ENCODE measurements at regions not wholly inside any gene's neighbourhood (a gene's known extent, or its start where the extent isn't known, plus 50 kb on each side); places are given as distances from the start of the nearest gene placed in this dataset.

DNA sequence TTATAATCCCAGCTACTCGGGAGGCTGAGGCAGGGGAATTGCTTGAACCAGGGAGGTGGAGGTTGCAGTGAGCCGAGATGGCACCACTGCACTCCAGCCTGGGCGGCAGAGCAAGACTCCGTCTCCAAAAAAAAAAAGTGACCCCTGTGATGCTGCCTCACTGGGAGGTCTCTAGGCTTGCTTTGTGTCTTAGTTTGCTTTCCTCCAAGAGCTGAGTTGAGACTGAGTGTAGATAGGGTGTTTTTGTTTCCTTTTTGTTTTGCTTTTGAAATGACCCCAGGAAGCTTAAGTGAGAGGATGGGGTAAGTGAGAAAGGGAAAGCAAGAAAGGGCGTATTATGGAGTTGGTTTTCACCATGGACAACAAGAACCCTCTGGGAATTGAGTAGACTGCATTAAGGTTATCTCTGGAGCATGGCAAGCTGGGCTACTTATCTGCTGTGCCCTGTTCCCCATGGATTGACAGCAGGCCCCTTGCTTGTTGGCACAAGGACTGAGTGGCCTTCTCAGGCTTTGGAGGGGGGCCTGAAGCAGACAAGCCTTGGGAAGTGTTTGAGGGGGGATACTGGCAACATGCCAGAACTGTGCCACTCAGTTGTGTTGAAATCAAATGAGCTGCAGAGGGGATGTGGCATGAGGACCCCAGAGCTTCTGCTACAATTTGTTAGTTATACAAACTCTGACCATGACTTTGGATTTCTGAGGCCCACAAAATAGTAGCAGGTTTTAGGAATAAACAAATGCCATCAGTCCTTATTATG, 300.6 kb upstream of the C11orf87 start:
- no peak for DNase-seq (ENCODE audit: extremely low read depth, low read depth)
- TF ChIP-seq, protein P1, sequence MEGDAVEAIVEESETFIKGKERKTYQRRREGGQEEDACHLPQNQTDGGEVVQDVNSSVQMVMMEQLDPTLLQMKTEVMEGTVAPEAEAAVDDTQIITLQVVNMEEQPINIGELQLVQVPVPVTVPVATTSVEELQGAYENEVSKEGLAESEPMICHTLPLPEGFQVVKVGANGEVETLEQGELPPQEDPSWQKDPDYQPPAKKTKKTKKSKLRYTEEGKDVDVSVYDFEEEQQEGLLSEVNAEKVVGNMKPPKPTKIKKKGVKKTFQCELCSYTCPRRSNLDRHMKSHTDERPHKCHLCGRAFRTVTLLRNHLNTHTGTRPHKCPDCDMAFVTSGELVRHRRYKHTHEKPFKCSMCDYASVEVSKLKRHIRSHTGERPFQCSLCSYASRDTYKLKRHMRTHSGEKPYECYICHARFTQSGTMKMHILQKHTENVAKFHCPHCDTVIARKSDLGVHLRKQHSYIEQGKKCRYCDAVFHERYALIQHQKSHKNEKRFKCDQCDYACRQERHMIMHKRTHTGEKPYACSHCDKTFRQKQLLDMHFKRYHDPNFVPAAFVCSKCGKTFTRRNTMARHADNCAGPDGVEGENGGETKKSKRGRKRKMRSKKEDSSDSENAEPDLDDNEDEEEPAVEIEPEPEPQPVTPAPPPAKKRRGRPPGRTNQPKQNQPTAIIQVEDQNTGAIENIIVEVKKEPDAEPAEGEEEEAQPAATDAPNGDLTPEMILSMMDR (IDR thresholded peaks at IDR 0.05; ENCODE audit: low read depth, low read length) = no peak

DNA sequence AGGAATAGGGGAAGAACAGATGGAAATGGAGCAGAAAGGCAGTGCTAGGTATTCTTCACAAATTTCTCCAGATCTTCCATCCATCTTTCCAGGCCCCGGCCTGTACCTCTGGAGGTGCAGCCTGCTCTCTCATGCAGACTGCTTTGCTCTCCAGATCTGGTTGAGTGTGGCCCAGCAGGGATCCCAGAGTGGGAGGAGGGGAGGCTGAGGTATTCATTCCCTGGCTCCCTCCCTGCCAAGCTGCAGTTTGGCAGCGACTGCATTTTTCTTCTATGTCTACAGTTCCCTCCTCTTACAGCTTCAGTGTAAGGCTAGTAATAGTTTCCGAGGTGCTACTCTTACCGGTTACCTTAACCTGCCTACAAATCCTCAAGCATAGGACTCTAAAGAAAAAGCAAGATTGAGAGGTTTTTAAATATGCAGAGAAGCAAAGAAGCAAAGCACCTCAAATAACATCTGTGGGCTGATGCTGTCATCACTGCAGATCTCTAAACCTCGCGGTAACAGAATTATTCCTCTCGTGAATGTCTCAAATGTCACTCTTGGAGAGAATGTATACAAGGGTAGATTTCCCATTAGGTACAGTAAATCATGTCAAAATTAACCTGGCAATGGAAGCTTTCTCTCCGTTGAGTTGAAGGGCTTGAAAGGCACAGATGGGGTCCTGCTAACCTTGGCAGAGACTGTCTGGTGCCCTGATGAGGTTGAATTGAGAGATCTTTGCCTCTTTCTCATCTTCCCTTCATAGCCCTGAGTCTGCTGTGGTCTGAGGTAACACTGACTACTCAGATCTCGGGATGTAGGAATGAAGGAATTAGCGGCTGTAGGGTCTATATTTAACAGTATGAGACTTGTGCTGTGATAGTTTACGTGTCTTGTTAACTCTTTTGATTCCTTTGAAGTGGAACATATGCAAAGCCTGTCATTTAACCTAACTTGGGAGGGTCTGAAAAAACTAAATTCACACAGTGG, 297.9 kb upstream of the C11orf87 start:
- no peak for DNase-seq (ENCODE audit: extremely low read depth, low read depth)
- TF ChIP-seq, protein P1 (IDR thresholded peaks at IDR 0.05; ENCODE audit: low read depth, low read length) = no peak

DNA sequence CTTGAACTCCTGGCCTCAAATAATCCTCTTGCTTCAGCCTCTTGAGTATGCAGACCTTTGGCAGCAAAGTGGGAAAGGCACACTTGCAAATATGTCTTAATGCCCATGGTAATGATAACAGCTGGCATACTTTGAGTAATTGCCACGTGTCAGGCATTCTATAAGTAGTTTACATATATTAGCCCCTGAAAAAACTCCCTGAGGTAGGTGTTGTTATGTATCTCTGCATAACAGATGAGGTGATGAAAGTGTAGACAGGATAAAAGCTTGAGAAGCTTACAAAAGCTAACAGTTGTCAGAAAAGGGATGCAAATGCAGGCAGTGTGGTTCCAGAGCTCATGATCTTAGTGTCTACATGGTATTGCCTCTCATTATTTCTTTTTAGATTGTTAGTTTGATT, 291.1 kb upstream of the C11orf87 start:
- TF ChIP-seq, protein P1 (IDR thresholded peaks at IDR 0.05; ENCODE audit: low read depth, low read length) = no peak
- DNase-seq (ENCODE audit: extremely low read depth, low read depth) = no peak

DNA sequence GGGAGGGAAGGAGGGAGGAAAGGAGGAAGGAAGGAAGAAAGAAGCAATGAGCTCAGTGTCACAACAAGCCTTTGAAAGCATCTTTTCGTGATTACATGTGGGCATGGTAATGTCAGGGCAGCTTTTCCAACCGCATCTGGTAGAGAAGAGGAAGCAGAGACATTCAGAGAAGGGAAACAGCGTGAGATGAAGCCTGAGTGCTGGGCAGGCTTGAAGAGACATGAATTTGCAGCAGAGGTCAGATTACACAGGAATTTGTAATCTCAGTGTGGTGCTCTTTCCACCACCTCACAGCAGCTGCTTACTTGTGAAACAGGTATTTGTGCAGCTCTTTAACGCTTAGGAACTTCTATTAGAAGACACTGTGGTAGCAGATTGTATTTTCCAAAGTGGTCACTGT, 289.5 kb upstream of the C11orf87 start:
- DNase-seq (ENCODE audit: extremely low read depth, low read depth) = no peak
- TF ChIP-seq, protein P1 (IDR thresholded peaks at IDR 0.05; ENCODE audit: low read depth, low read length) = no peak

DNA sequence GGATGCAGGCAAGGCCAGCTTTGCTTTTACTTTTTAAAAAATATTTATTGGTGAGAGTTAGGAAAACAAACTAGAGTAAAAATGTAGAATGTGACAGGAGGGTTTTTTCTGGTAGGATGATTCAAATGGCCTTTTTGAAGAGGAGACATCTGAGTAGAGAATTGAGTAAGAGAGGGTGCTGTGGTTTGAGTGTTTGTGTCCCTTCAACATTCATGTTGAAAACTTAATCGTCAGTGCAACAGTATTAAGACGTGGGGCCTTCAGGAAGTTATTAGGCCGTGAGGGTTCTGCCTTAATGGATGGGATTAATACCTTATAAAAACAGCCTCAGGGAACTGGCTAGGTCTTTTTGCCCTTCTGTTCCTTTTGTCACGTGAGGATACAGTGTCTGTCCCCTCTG, 288.8 kb upstream of the C11orf87 start:
- TF ChIP-seq, protein P1 (IDR thresholded peaks at IDR 0.05; ENCODE audit: low read depth, low read length) = no peak
- no peak for DNase-seq (ENCODE audit: extremely low read depth, low read depth)

DNA sequence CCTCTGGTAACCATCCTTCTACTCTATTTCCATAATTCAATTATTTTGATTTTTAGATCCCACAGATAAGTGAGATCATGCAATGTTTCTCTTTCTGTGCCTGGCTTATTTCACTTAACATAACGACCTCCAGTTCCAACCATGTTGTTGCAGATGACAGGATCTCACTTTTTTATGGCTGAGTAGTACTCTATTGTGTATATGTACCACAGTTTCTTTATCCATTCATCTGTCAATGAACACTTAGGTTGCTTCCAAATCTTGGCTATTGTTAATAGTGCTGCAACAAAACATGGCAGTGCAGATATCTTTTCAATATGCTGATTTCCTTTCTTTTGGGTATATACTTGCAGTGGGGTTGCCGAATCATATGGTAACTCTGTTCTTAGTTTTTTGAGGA, 286.4 kb upstream of the C11orf87 start:
- TF ChIP-seq, protein P1 (IDR thresholded peaks at IDR 0.05; ENCODE audit: low read depth, low read length) = no peak
- DNase-seq (ENCODE audit: extremely low read depth, low read depth) = no peak

DNA sequence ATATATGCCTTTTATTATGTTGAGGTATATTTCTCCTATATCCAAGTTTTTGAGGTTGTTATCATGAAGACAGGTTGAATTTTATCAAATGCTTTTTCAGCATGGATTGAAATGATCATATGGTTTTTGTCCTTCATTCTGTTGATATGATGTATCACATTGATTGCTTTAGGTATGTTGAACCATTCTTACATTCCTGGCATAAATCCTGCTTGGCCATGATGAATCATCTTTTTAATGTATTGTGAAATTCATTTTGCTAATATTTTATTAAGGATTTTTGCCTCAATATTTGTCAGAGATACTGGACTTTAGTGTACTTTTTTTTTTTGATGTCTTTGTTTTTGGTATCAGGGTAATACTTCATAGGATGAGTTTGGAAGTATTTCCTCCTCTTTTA, 283.8 kb upstream of the C11orf87 start:
- TF ChIP-seq, protein P1 (IDR thresholded peaks at IDR 0.05; ENCODE audit: low read depth, low read length) = no peak
- DNase-seq (ENCODE audit: extremely low read depth, low read depth) = no peak
